Mammary epithelial cell (primary cell): ENCODE measurements at regions not wholly inside any gene's neighbourhood (a gene's known extent, or its start where the extent isn't known, plus 50 kb on each side); places are given as distances from the start of the nearest gene placed in this dataset.

ENCODE experiments used
- EZH2 ChIP-seq: IDR thresholded peaks from 2 replicates; pipeline ENCODE4 v1.6.1; 2012; ENCODE audit warnings: low read length, inconsistent platforms, borderline replicate concordance
- TF ChIP-seq, protein P1 (sequence below), 2 donors: IDR thresholded peaks in 1 of 2; conservative IDR thresholded peaks in 1 of 2; 2 replicates each; pipeline ENCODE4 v1.5.1; 2011 to 2012; ENCODE audit warnings: inconsistent platforms in 2 of 2, low read length in 2 of 2, mild to moderate bottlenecking in 2 of 2, control low read depth in 1 of 2, low read depth in 1 of 2; ENCODE audit not compliant: insufficient read depth in 1 of 2; ENCODE audit errors: extremely low read depth in 1 of 2

DNA sequence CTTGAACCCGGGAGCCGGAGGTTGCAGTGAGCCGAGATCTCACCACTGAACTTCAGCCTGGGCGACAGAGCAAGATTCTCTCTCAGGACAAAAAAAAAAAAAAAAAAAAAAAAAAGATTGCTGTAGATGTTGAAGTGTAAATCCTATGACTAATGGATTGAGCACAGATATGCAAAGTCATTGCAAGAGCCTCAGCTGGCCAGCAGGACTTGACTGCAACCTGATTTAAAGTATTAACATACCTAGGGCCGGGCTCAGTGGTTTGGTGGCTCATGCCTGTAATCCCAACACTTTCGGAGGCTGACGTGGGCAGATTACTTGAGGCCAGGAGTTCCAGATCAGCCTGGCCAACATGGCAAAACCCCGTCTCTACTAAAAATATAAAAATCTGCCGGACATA is 69.6 kb upstream of the EPCAM start:
- TF ChIP-seq, protein P1, sequence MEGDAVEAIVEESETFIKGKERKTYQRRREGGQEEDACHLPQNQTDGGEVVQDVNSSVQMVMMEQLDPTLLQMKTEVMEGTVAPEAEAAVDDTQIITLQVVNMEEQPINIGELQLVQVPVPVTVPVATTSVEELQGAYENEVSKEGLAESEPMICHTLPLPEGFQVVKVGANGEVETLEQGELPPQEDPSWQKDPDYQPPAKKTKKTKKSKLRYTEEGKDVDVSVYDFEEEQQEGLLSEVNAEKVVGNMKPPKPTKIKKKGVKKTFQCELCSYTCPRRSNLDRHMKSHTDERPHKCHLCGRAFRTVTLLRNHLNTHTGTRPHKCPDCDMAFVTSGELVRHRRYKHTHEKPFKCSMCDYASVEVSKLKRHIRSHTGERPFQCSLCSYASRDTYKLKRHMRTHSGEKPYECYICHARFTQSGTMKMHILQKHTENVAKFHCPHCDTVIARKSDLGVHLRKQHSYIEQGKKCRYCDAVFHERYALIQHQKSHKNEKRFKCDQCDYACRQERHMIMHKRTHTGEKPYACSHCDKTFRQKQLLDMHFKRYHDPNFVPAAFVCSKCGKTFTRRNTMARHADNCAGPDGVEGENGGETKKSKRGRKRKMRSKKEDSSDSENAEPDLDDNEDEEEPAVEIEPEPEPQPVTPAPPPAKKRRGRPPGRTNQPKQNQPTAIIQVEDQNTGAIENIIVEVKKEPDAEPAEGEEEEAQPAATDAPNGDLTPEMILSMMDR (conservative IDR thresholded peaks at IDR 0.05 in 1 of 2, IDR thresholded peaks at IDR 0.05 in 1 of 2; ENCODE audit: extremely low read depth in 1 of 2, insufficient read depth in 1 of 2, low read depth in 1 of 2, low read length in 2 of 2): peak in 1 of 2 donors; percentile 7
- no peak for TF ChIP-seq EZH2
